Spleen (tissue), 11 donors: ENCODE measurements at regions not wholly inside any gene's neighbourhood (a gene's known extent, or its start where the extent isn't known, plus 50 kb on each side); places are given as distances from the start of the nearest gene placed in this dataset.

Source experiments
- DNase-seq: peaks from one replicate; pipeline ENCODE4 v3.0.0-alpha.2; 2020
- H3K27ac ChIP-seq, 8 donors: fragments of 200-600 bp; sonication (generic) in 7 of 8; 1 replicate in 4 of 8; 2 replicates in 4 of 8; pipeline versions ENCODE4 v1.5.0 to v1.8.0; 2016 to 2021; ENCODE audit warnings: inconsistent platforms in 4 of 8, mild to moderate bottlenecking in 4 of 8, moderate library complexity in 1 of 8
- H3K27me3 ChIP-seq, 7 donors: fragments of 200-600 bp; sonication (generic) in 6 of 7; replicated peaks in 1 of 7; 1 replicate in 4 of 7; 2 replicates in 3 of 7; pipeline versions ENCODE4 v1.5.0 to v1.8.0; 2016 to 2021; ENCODE audit warnings: inconsistent platforms in 3 of 7, mild to moderate bottlenecking in 1 of 7
- H3K36me3 ChIP-seq, 6 donors: fragments of 200-600 bp; sonication (generic) in 5 of 6; 1 replicate in 4 of 6; 2 replicates in 2 of 6; pipeline versions ENCODE4 v1.5.0 to v1.8.0; 2016 to 2021; ENCODE audit warnings: inconsistent platforms in 2 of 6
- H3K4me1 ChIP-seq, 6 donors: fragments of 200-600 bp; sonication (generic) in 5 of 6; 1 replicate in 3 of 6; 2 replicates in 3 of 6; pipeline versions ENCODE4 v1.5.0 to v1.8.0; 2016 to 2021; ENCODE audit warnings: inconsistent platforms in 3 of 6
- H3K4me3 ChIP-seq, 8 donors: fragments of 200-600 bp; sonication (generic) in 7 of 8; 1 replicate in 4 of 8; 2 replicates in 4 of 8; pipeline versions ENCODE4 v1.5.0 to v1.8.0; 2016 to 2021; ENCODE audit warnings: inconsistent platforms in 4 of 8, mild to moderate bottlenecking in 4 of 8, moderate library complexity in 2 of 8
- H3K9me3 ChIP-seq, 8 donors: fragments of 200-600 bp; sonication (generic) in 7 of 8; 1 replicate in 4 of 8; 2 replicates in 4 of 8; pipeline versions ENCODE4 v1.5.0 to v1.8.0; 2016 to 2021; ENCODE audit warnings: inconsistent platforms in 4 of 8
- POLR2A ChIP-seq, 3 donors: fragments of 450-650 bp; IDR thresholded peaks; one replicate each; pipeline ENCODE4 v1.5.1; 2017; ENCODE audit warnings: antibody characterized with exemption in 3 of 3, mild to moderate bottlenecking in 1 of 3
- POLR2AphosphoS5 ChIP-seq, 3 donors: sonication (generic); formaldehyde crosslinking; IDR thresholded peaks; one replicate each; pipeline ENCODE4 v1.5.1; 2017; ENCODE audit warnings: antibody characterized with exemption in 3 of 3
- WGBS, 5 donors: extraction: QIAGEN DNeasy Blood & Tissue Kit in 3 of 5; methylation state at CpG; one replicate each; pipeline versions ENCODE4 v1.1.5 to v1.1.7; 2013 to 2018; 5-methylcytosine and 5-hydroxymethylcytosine counted together
- intact Hi-C: fragments of 100-400 bp; cut with DNase I; formaldehyde crosslinking; loops from one replicate; pipeline ENCODE4 v1.15.0; 2023; ENCODE audit warnings: low total_unique reads
- TF ChIP-seq, protein P1 (sequence below), 11 experiments: fragments of 200-600 bp in 7 of 11; fragments of 450-650 bp in 4 of 11; sonication (generic) in 4 of 11; IDR thresholded peaks in 8 of 11; conservative IDR thresholded peaks in 3 of 11; 1 replicate in 7 of 11; 2 replicates in 4 of 11; pipeline versions ENCODE4 v1.4.0 to v1.8.0; 2016 to 2021; ENCODE audit warnings: antibody characterized with exemption in 11 of 11, inconsistent platforms in 4 of 11, mild to moderate bottlenecking in 1 of 11
- donor health status: healthy with polysubstance abuse.
- donor health status: DM: no; HTN: no; CAD: no; lungs with moderate emphysema.
- donor health status: DM: no; HTN: no; CAD: no.
- donor health status: Bipolar disorder and iron deficiency.
- donor health status: healthy.
- donor health status: DM: no; HTN: no; CAD: no.
- donor health status: DM: yes; HTN: yes; CAD: no.

DNA sequence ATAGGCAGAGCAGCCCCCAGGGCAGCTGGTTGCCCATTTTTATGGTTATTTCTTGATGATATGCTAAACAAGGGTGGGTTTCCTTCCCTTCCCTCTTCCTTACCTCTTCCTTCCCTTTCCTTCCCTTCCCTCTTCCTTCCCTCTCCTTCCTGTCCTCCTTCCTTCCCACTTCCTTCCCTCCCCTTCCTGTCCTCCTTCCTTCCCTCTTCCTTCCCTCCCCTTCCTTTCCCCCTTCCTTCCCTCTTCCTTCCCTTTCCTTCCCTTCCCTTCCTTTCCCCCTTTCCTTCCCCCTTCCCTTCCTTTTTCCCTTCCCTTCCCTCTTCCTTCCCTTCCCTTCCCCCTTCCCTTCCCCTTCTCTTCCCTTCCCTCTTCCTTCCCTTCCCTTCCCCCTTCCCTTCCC lies 87.7 kb downstream of the MAP1LC3B2 start:
- Histone ChIP-seq H3K4me1 (peaks cover 0 to 5% (median 0%) of the 10 kb centered on the region in 6 donors), H3K36me3 (no peaks in the 10 kb centered on the region), H3K27ac (no peak overlapping the region), H3K27me3 (no peaks in the 10 kb centered on the region), H3K9me3 (peaks cover 0 to 18% (median 4%) of the 10 kb centered on the region in 8 donors), H3K4me3 (no peak overlapping the region)
- intact Hi-C loops: no loop called here
- no peak for DNase-seq
- TF ChIP-seq POLR2AphosphoS5 (IDR thresholded peaks at IDR 0.05) (no peak), POLR2A (IDR thresholded peaks at IDR 0.05) (no peak)
- TF ChIP-seq, protein P1, sequence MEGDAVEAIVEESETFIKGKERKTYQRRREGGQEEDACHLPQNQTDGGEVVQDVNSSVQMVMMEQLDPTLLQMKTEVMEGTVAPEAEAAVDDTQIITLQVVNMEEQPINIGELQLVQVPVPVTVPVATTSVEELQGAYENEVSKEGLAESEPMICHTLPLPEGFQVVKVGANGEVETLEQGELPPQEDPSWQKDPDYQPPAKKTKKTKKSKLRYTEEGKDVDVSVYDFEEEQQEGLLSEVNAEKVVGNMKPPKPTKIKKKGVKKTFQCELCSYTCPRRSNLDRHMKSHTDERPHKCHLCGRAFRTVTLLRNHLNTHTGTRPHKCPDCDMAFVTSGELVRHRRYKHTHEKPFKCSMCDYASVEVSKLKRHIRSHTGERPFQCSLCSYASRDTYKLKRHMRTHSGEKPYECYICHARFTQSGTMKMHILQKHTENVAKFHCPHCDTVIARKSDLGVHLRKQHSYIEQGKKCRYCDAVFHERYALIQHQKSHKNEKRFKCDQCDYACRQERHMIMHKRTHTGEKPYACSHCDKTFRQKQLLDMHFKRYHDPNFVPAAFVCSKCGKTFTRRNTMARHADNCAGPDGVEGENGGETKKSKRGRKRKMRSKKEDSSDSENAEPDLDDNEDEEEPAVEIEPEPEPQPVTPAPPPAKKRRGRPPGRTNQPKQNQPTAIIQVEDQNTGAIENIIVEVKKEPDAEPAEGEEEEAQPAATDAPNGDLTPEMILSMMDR (IDR thresholded peaks at IDR 0.05 in 8 of 11, conservative IDR thresholded peaks at IDR 0.05 in 3 of 11): no peak

DNA sequence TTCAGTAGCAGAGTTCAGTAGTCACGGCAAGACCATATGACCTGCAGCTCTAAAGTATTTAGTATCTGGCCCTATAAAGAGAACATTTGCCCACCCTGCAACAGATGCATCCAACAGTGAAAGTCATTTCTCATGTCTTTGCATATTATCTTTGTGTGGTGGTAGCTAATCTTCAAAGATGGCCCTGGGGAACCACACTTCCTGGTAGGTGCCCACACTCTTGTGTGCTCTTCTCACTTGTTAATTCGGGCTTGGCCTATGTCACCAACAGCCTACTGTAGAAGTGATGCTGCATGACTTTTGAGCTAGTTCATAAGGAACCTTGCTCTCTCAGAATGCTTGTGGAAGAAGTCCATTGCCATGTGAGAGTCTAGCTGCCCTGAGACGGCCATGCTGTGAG lies 85.6 kb downstream of the MAP1LC3B2 start:
- Histone ChIP-seq H3K27me3 (no peaks in the 10 kb centered on the region), H3K9me3 (peaks cover 0 to 18% (median 4%) of the 10 kb centered on the region in 8 donors), H3K36me3 (no peaks in the 10 kb centered on the region), H3K4me3 (no peak overlapping the region), H3K27ac (no peak overlapping the region), H3K4me1 (peaks cover 0 to 5% (median 0%) of the 10 kb centered on the region in 6 donors)
- DNase-seq: no peak
- intact Hi-C loops: no loop called here
- 75 to 87% (median 80%) methylated on average over 3 of the region's 3 CpGs for WGBS, 5 donors
- TF ChIP-seq POLR2A (IDR thresholded peaks at IDR 0.05) (no peak), POLR2AphosphoS5 (IDR thresholded peaks at IDR 0.05) (no peak)
- TF ChIP-seq, protein P1 (IDR thresholded peaks at IDR 0.05 in 8 of 11, conservative IDR thresholded peaks at IDR 0.05 in 3 of 11): no peak

DNA sequence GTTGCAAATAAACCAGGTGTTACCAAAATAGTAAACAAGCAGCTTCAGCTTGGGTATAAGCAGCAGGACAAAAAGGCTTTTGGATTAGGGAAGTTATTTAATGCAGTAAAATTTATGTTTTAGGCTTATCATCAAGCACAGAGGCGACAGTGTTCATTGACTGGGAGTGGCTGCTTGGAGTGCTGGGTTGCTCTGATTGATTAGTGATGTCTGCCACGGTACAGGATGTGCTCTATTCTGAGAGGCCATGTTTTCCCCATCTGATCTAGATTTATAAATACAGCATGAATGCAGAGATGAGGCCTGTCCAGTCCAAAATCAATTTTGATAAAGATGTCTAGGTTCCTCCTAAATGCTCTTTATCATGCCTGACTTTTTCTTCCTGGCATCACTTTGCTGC lies 83.5 kb downstream of the MAP1LC3B2 start:
- intact Hi-C loops: no loop called here
- Histone ChIP-seq H3K9me3 (peaks cover 0 to 8% (median 2%) of the 10 kb centered on the region in 8 donors), H3K4me3 (no peak overlapping the region), H3K36me3 (no peaks in the 10 kb centered on the region), H3K27me3 (no peaks in the 10 kb centered on the region), H3K4me1 (peaks cover 0 to 13% (median 0%) of the 10 kb centered on the region in 6 donors), H3K27ac (no peak overlapping the region)
- TF ChIP-seq POLR2AphosphoS5 (IDR thresholded peaks at IDR 0.05) (no peak), POLR2A (IDR thresholded peaks at IDR 0.05) (no peak)
- TF ChIP-seq, protein P1 (IDR thresholded peaks at IDR 0.05 in 8 of 11, conservative IDR thresholded peaks at IDR 0.05 in 3 of 11): no peak
- 51 to 76% (median 56%) methylated on average over 2 of the region's 2 CpGs for WGBS, 5 donors
- no peak for DNase-seq

DNA sequence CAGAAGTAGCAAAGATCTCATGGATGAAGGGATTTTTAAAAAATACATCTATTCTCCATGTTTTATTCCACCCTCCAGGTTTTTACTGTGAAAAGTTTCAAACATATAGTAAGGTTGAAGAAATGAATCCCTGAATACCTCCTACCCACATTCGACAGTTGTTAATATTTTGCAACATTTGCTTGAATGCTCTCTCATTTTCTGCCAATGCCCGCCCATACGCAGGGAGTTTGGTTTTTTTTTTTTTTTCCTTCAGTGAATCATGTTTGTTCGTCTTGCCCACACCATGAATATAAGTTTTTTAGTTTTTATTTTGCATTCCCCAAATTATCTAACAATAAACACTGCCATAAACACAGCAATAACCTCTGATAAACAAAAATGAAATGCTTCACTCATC lies 82.9 kb downstream of the MAP1LC3B2 start:
- Histone ChIP-seq H3K4me1 (peaks cover 0 to 15% (median 0%) of the 10 kb centered on the region in 6 donors), H3K4me3 (no peak overlapping the region), H3K27ac (no peak overlapping the region), H3K36me3 (no peaks in the 10 kb centered on the region), H3K9me3 (peaks cover 0 to 8% (median 2%) of the 10 kb centered on the region in 8 donors), H3K27me3 (no peaks in the 10 kb centered on the region)
- DNase-seq: no peak
- TF ChIP-seq POLR2A (IDR thresholded peaks at IDR 0.05) (no peak), POLR2AphosphoS5 (IDR thresholded peaks at IDR 0.05) (no peak)
- TF ChIP-seq, protein P1 (IDR thresholded peaks at IDR 0.05 in 8 of 11, conservative IDR thresholded peaks at IDR 0.05 in 3 of 11): no peak
- 51 to 83% (median 70%) methylated on average over 4 of the region's 4 CpGs for WGBS, 5 donors
- intact Hi-C loops: no loop called here
